ENCODE measurements at regions not wholly inside any gene's neighbourhood (a gene's known extent, or its start where the extent isn't known, plus 50 kb on each side); places are given as distances from the start of the nearest gene placed in this dataset.

GRCh38 chr22:48855013-48855412, 972.7 kb downstream of the BRD1 start:
- Histone ChIP-seq H4K20me1 (ENCODE audit: low read depth, low read length) (no peaks in the 10 kb centered on the region), H3K9me2 (replicated peaks; ENCODE audit: insufficient read depth, low read length) (no peaks in the 10 kb centered on the region), H3K36me3 (ENCODE audit: low read length) (no peaks in the 10 kb centered on the region), H3K4me2 (ENCODE audit: low read depth, low read length, poor library complexity, severe bottlenecking) (no peak overlapping the region), H3K27me3 (ENCODE audit: low read length) (no peaks in the 10 kb centered on the region), H3K27ac (ENCODE audit: low read depth, low read length) (no peak overlapping the region), H3K9ac (ENCODE audit: low read length) (no peak overlapping the region), H3K79me2 (ENCODE audit: insufficient read depth, low read length) (no peaks in the 10 kb centered on the region), H3F3A (ENCODE audit: insufficient read depth) (no peaks in the 10 kb centered on the region), H3K9me3 (ENCODE audit: insufficient read depth, low read length) (no peaks in the 10 kb centered on the region), H3K4me3 (ENCODE audit: insufficient read depth, low read length, poor library complexity, severe bottlenecking) (no peak overlapping the region), H2AFZ (ENCODE audit: low read depth, low read length, severe bottlenecking) (no peak overlapping the region)
- TF ChIP-seq CTCF (IDR thresholded peaks at IDR 0.05; ENCODE audit: insufficient read depth, low read length, poor library complexity, severe bottlenecking) (no peak), EZH2phosphoT487 (conservative IDR thresholded peaks at IDR 0.05; ENCODE audit: low read length) (no peak)

GRCh38 chr22:48853627-48854240, 973.9 kb downstream of the BRD1 start:
- no peak overlapping the region for H3K4me3 ChIP-seq (ENCODE audit: insufficient read depth, low read length, poor library complexity, severe bottlenecking)
- TF ChIP-seq EZH2phosphoT487 (conservative IDR thresholded peaks at IDR 0.05; ENCODE audit: low read length) (no peak), CTCF (IDR thresholded peaks at IDR 0.05; ENCODE audit: insufficient read depth, low read length, poor library complexity, severe bottlenecking) (no peak)
- no peak overlapping the region for H3K4me2 ChIP-seq (ENCODE audit: low read depth, low read length, poor library complexity, severe bottlenecking)
- no peaks in the 10 kb centered on the region for H3K9me2 ChIP-seq (replicated peaks; ENCODE audit: insufficient read depth, low read length)
- no peak overlapping the region for H3K27ac ChIP-seq (ENCODE audit: low read depth, low read length)
- no peaks in the 10 kb centered on the region for H3K27me3 ChIP-seq (ENCODE audit: low read length)
- H4K20me1 ChIP-seq (ENCODE audit: low read depth, low read length): no peaks in the 10 kb centered on the region
- no peaks in the 10 kb centered on the region for H3F3A ChIP-seq (ENCODE audit: insufficient read depth)
- H3K79me2 ChIP-seq (ENCODE audit: insufficient read depth, low read length): no peaks in the 10 kb centered on the region
- H3K36me3 ChIP-seq (ENCODE audit: low read length): no peaks in the 10 kb centered on the region
- H2AFZ ChIP-seq (ENCODE audit: low read depth, low read length, severe bottlenecking): no peak overlapping the region
- H3K9me3 ChIP-seq (ENCODE audit: insufficient read depth, low read length): no peaks in the 10 kb centered on the region
- H3K9ac ChIP-seq (ENCODE audit: low read length): no peak overlapping the region

GRCh38 chr22:48851933-48852549, 975.6 kb downstream of the BRD1 start:
- no peaks in the 10 kb centered on the region for H3F3A ChIP-seq (ENCODE audit: insufficient read depth)
- no peaks in the 10 kb centered on the region for H3K9me2 ChIP-seq (replicated peaks; ENCODE audit: insufficient read depth, low read length)
- H3K27ac ChIP-seq (ENCODE audit: low read depth, low read length): no peak overlapping the region
- no peaks in the 10 kb centered on the region for H3K9me3 ChIP-seq (ENCODE audit: insufficient read depth, low read length)
- no peak overlapping the region for H3K9ac ChIP-seq (ENCODE audit: low read length)
- no peak overlapping the region for H3K4me2 ChIP-seq (ENCODE audit: low read depth, low read length, poor library complexity, severe bottlenecking)
- no peaks in the 10 kb centered on the region for H3K79me2 ChIP-seq (ENCODE audit: insufficient read depth, low read length)
- H3K27me3 ChIP-seq (ENCODE audit: low read length): no peaks in the 10 kb centered on the region
- TF ChIP-seq EZH2phosphoT487 (conservative IDR thresholded peaks at IDR 0.05; ENCODE audit: low read length) (no peak), CTCF (IDR thresholded peaks at IDR 0.05; ENCODE audit: insufficient read depth, low read length, poor library complexity, severe bottlenecking) (no peak)
- no peak overlapping the region for H2AFZ ChIP-seq (ENCODE audit: low read depth, low read length, severe bottlenecking)
- no peaks in the 10 kb centered on the region for H4K20me1 ChIP-seq (ENCODE audit: low read depth, low read length)
- H3K36me3 ChIP-seq (ENCODE audit: low read length): no peaks in the 10 kb centered on the region
- H3K4me3 ChIP-seq (ENCODE audit: insufficient read depth, low read length, poor library complexity, severe bottlenecking): no peak overlapping the region
